HG02623 (cell line): ENCODE measurements at regions not wholly inside any gene's neighbourhood (a gene's known extent, or its start where the extent isn't known, plus 50 kb on each side); places are given as distances from the start of the nearest gene placed in this dataset.
A peak's percentile ranks its signal among the peaks of the same experiment; 100 is the strongest.
"Not testable (repeated sequence)": the region's sequence is repeated elsewhere in the genome, so short reads cannot be mapped to it uniquely, and the experiment has no call there.

Source experiments
- ATAC-seq: cut with Tn5 transposase; IDR thresholded peaks from one replicate; pipeline ENCODE4 v1.9.1; 2021; ENCODE audit warnings: moderate library complexity; ENCODE audit not compliant: unreplicated experiment

- no peak for ATAC-seq
Observed at GRCh38 chr5:45893309-45893708, 197.1 kb upstream of the HCN1 start.

GRCh38 chr5:45890441-45891080, 194.4 kb upstream of the HCN1 start:
- ATAC-seq = not testable (repeated sequence)

DNA sequence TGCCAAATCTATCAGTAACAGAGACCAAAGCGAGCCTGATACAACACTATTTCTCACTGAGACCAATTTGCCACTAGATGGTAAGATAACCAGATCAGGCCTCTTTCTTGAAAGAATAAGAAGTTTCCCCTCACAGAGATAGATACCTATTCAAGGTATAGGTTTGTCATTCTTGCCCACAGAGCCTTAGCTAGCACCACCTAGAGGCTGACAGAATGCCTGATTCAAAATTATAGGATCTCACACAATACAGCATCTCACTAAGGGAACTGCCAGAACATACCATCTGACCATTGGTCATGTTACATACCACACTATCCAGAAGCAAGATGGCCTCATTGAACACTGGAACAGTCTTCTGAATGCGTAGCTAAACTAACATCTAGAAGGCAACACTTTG, 166.6 kb upstream of the HCN1 start:
- no peak for ATAC-seq

DNA sequence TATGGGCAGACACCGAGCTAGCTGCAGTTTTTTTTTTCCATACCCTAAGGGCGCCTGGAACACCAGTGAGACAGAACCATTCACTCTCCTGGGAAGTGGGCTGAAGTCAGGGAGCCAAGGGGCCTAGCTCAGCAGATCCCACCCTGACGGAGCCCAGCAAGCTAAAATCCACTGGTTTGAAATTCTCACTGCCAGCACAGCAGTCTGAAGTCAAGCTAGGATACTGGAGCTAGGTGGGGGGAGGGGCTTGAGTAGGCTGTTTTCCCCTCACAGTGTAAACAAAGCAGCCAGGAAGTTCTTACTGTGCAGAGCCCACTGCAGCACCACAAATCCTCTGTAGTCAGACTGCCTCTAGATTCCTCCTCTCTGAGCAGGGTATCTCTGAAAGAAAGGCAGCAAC, 151.7 kb upstream of the HCN1 start:
- no peak for ATAC-seq

- no peak for ATAC-seq
Observed at GRCh38 chr5:45826055-45826454, 129.9 kb upstream of the HCN1 start.

DNA sequence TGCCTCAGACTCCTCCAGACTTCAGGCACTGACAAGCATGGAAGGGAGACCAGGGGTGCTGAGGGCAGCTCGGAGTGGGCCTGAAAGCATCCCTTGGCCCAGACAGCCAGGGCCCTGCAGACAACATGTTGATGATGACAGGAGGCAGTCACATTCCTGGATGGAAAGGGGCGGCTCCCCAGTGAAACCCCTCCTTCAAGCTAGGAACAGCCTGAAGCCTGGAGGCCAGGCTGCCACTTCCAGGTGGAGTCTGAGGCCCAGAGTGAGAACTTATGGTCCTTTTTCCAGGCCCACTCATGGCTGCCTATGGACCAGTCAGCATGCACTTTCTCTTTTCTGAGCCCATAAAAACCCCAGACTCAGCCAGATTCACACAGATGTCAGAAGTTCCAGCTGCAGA, 104.2 kb upstream of the HCN1 start:
- ATAC-seq = no peak

DNA sequence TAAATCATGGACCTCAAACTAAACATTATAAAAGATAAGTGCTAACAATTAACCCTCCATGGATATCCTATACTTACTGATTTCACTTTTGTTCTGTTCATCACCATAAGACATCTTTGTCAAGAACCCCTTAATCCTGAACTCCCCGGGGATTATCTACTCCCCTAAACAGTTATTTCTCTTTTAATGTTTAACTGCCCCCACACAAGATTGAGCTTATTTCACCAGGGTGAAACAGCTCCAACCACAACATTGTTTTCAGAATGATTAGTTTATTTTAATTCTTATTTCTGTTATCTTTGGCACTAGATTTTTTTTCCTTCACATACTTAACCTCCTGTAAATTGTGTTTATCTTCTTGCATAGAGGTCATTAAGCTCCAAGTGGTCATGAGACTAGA, 103.2 kb upstream of the HCN1 start:
- no peak for ATAC-seq

DNA sequence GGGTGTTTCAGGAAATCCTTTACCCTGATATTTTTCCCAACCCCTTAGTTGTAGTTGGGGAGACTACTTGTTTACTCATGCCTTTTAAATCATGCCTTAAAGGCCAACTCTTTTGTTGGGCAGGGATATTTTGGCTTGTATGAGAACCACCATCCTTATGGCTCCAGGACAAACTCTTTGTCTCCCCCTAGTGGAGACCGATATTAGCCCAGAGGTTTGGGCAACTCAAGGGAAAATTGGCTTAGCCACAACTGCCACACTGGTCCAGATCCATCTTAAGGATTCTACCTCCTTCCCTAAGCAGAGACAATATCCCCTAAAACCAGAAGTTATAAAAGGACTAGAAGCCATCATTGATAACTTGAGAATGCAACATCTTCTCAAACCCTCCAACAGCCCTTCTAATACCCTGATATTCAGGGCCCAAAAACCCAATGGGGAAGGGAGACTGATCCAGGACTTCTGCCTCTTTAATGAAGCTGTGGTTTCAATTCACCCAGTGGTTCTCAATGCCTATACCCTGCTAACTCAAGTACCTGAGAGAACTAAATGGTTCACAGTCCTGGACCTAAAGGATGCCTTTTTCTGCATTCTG, 100.9 kb upstream of the HCN1 start:
- no peak for ATAC-seq

GRCh38 chr5:45795458-45795857, 99.3 kb upstream of the HCN1 start:
- no peak for ATAC-seq

DNA sequence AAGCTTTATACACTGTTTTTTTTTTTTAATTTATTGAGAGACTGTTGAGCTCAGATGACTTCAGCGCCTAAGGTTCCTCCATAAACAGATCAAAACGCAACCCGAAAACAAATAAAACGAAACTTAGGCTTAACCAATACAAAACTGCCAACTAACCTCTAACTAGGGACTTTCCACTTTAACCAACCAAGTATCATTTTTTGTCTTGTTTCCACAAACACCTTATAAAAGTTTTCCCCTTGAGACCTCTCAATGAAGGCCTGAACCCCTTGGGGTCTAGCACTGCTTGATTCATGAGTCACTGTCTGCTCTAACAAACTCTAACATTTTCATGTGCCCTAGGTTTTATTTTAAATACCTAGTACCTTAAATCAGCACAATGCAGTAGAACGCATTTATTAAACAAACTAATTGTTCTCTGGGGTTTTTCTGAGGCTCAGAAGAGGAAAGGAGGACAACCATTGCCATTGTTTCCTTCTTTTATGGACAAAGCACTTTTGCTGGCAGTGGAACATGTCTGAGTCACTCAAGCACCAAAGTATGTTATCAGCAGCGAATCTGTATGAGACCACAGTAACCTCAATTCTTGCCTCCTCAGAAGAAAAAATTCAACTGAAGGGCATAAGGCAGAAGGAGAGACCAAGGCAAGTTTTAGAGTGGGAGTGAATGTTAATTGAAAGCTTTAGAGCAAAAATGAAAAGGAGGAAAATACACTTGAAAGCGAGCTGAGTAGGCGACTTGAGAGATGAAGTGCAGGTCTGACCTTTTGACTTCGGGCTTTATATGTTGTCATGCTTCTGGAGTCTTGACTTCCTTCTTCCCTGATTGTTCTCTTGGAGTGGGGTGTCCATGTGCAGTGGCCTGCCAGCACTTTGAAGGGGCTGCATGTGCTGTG, 97.7 kb upstream of the HCN1 start:
- ATAC-seq = peak; percentile 82

GRCh38 chr5:45779874-45780671, 83.9 kb upstream of the HCN1 start:
- no peak for ATAC-seq

GRCh38 chr5:45774528-45774927, 78.3 kb upstream of the HCN1 start:
- no peak for ATAC-seq

DNA sequence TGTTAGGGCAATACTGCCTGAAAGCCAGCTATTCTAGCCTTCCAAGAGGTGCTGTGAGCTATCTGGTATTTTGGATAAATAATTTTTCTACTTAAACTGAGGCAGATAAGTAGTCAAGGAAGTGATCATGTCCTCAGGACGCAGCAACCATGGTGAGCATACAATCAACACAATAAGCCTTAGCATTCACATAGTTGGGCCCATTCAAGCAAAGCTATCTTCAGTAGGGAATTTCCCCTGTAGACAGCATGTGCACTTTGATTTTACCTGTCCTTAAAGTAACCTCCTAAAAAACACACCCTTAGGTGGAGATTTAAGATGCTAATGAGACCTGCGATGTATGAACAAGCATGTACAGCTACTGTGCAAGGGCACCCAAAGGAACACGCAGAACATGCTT, 76.2 kb upstream of the HCN1 start:
- ATAC-seq = no peak

- no peak for ATAC-seq
Observed at GRCh38 chr5:45765561-45765960, 69.4 kb upstream of the HCN1 start.

- no peak for ATAC-seq
Observed at GRCh38 chr5:45750574-45750973, 54.4 kb upstream of the HCN1 start.

DNA sequence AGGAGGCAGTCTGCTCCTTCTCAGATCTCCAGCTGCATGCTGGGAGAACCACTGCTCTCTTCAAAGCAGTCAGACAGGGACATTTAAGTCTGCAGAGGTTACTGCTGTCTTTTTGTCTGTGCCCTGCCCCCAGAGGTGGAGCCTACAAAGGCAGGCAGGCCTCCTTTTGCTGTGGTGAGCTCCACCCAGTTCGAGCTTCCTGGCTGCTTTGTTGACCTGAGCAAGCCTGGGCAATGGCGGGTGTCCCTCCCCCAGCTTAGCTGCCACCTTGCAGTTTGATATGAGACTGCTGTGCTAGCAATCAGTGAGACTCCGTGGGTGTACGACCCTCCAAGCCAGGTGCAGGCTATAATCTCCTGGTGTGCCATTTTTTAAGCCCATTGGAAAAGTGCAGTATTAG, 52.3 kb upstream of the HCN1 start:
- ATAC-seq = not testable (repeated sequence)
